GF-D8 (cell line): ENCODE measurements at regions not wholly inside any gene's neighbourhood (a gene's known extent, or its start where the extent isn't known, plus 50 kb on each side); places are given as distances from the start of the nearest gene placed in this dataset.

Source experiments
- DNase-seq: peaks from one replicate; lab custom pipeline; 2025; lab: John Stamatoyannopoulos, UW

- DNase-seq: no peak
These were observed 54.9 kb upstream of the C4orf54 start for GRCh38 chr4:99712530-99712929.

GRCh38 chr4:99712099-99712498 lies 54.5 kb upstream of the C4orf54 start:
- DNase-seq: no peak

DNA sequence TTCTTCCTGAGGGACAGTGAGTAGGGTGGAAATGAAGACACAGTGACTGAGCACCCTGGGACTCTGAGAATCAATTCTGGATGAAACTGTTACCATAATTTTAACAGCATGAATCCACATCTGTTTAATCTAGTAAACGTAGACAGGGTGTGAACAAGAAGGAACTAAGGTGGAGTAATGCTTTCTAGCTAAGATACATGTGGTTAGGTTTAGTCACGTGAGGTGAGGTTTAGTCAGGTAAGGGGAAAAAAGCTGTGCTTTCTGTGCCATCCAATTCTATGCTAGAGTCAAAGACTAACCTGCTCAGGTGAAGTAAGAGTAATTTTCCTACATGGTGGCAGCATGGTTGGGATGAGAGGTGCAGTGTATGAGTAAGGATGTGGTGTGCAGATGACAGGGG lies 54.0 kb upstream of the C4orf54 start:
- no peak for DNase-seq

- no peak for DNase-seq
These were observed 53.2 kb upstream of the C4orf54 start for GRCh38 chr4:99710681-99711345.

DNA sequence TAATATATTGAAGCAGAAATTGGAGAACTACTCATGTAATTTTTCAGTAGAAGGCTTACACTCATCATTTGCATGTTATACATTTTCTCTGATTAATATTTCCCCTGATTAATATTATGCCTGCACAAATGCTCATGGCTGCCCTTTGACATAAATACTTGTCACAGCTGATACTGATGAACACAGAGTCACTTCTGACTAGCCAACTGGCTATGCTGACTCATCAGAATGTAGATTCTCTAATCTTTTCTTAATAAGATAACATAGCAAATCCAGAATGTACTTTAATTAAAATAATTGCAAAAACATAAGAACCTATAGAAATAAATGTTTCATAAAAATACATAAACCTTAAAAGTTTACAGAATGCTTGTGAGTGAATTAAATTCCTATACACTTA lies 52.4 kb upstream of the C4orf54 start:
- DNase-seq: no peak

DNA sequence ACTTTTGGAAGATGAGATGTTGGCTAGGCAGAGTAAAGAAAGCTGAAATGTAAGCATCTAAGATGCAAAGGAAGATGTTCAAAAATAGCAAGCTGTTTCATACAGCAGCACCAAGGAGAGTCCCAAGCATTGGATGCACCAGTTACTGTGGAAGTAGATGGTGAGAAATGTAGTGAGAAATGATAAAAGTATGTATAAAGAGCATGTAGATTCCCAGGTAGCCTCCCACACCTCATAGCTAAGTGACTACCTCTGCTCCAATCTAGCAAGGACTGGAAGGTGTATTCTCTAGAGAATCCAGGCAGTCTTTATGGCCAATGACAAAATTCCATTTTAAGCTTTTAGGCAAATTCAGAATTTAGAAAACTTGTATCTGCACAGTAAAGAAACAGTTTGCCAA lies 50.9 kb upstream of the C4orf54 start:
- no peak for DNase-seq
